HG02798 (cell line): ENCODE measurements at regions not wholly inside any gene's neighbourhood (a gene's known extent, or its start where the extent isn't known, plus 50 kb on each side); places are given as distances from the start of the nearest gene placed in this dataset.

Experiments used
- ATAC-seq: cut with Tn5 transposase; IDR thresholded peaks from one replicate; pipeline ENCODE4 v1.9.1; 2021; ENCODE audit warnings: mild to moderate bottlenecking; ENCODE audit not compliant: unreplicated experiment, poor library complexity

DNA sequence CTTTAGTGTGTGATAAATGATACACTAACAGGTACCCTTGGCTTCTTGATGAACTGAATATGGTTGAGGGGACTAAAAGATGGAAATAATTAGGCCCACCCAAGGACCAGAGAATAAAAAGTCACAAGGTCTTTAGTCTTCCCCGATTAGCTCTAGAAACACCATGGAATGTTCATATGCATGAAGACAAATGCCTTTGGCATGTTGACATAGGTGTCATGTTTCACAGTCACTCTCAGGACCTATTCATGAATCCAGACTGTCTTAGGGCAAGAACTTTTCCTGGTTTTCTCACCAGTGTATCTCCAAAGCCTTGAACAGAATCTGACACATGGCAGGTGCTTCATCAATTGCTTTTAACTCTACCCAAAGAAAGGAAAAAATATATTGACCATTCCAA, 412.8 kb downstream of the AJAP1 start:
- no peak for ATAC-seq

DNA sequence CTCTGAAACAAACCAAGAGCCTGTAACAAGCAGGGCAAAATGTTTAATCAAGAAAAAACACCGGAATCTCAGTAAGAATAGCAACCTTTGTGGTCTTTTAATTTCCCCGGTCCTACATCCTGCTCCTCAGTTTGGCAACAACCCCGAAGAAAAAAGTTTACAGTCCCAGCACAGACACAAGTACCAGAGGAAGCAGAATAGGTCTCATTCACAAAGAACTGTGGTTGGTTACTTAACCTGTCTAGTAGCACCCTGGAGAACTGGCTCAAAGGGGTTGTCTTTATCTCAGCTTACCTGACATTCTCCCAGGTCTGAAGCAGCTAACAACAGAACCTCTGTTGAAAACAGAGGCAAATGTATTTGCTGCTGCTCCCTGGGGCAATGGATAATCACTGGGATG, 399.3 kb downstream of the AJAP1 start:
- ATAC-seq = no peak

DNA sequence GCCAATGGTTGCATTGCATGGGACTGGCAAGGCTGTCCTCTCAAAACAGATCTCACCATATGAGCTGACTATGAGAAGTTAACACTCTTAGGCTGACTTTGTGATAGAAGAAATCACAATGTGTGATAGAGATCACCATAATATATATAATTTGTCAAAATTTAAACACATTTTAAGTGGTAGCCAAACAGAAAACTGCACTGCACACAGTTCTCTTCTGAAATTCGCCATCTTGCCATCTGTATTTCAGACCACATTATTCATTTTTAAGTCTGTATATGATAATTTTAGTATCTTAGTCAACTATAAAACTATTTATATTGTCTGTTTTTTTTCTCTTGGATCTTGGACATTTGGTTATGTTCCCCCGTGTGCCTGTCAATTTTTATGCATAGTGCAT, 374.7 kb downstream of the AJAP1 start:
- no peak for ATAC-seq

DNA sequence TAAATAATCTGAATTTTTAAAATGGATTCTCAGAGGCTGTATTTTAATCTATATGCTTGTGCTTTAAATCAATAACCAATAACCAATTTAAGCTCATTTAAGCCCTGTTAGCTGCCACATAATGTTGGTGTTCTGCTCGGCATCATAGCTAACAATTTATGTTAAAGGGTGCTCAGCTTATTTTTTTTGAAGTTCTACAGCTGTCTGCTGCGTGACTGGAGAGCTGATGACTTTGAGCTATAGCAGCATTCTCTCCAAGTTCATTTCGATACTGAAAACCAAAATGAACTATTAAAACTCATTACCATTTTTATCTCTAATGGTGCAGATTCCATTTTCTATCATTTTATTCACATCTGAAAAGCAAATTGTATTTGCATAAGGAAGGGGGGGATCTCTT, 357.8 kb downstream of the AJAP1 start:
- no peak for ATAC-seq

DNA sequence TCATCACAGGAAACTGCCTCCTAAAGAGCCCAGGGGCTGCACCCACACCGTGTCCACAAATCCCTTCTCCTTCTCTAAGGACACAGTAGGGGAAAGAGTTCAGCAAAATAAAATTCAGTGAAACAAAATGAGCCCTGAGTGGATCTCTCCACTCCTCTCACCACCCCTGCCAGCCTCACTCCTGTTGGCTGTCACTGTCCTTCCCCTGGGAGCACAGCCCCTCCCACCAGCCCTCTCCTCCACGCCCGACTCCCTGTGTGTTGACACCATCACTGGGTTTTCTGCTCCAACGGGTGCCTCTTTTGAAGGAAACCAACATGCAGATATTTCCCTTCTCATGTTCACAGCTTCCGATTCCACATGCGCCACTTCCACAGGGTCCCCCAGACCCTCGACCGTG, 356.2 kb downstream of the AJAP1 start:
- ATAC-seq = no peak

DNA sequence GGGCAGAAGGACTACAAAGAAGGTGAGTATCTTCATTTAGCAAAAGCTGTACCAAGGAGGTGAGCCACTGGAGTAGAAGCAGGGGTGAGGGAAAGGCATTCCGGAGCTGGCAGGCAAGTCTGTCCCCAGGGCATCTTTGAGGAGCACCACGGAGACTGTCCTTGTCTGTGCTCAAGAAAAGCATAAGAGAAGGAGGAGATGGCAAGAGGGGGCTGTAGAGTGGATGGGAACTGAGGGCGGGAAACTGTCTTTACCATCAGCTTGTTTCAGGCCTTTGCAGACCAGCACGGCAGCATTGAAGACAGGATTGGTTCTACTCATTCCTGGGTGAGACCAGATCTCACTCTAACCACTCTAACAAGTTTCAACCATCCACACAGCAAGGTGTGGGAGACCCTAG, 355.8 kb downstream of the AJAP1 start:
- ATAC-seq = no peak

DNA sequence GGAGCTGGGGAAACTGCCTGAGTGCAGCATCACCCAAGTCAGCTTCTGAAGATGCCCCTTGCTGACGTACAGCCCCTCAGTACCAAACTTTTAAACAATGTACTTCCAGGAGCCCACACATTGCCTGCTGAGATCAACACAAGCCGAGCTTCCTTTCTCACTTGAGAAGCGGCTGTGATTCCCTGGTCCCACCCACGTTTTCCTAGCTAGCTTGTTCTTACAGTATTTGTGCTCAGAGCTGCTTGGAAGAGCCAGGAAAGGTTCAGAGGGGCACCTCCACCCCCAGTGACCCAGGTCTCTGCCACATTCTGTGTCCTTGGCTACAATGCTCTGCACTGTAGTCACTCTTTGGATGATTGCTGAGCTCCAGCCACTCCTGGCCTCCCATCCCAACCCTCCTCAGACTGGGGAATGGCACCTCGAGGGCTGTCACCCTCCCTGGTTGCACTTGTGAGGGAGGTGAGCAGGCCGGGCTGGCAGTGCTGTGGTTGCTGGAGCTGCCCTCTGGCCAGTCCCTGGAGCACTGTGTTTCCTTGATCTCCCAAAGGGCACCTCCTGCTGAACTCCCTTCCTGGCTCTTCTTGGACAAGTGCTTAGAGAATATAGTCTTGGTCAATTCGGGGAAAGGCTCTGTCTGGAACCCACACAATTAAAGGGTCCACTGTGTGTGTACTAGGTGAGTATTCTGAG, 355.1 kb downstream of the AJAP1 start:
- no peak for ATAC-seq

DNA sequence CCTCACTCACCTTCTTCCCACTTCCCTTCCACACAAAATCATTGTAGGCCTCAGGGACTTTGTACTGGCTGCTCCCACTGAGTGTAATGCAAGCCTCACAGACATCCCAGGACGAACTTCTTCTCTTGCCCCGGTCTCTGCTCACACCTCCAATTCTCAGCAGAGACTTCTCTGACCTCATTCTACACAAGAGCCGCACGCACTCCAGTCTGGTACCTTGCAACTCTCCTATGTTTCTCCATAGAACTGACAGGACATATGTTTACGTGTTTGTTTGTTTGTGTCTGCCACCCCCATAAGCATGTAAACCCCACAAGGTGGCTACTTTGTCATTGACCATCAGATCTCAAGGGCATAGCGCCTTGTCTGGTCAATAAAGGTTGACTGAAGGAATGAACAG, 350.8 kb downstream of the AJAP1 start:
- no peak for ATAC-seq

DNA sequence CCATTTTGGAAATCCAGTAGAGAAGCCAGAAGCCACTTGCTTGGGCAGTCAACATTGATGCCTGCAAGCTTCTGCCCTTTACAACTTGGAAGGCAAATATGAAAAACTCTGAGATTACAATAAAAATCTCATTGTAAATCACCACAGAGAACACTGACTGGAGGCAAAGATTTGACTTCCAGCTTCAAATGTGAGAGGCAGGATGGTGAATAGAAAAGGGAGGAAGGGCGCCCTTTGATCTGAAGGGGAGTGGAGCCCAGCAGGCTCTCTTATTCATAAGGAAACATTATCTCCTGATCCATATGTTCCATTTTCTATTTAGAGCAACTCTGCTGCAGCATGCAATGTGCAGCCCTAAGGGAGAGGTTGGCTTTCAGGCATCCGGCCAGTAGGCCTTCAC, 348.3 kb downstream of the AJAP1 start:
- no peak for ATAC-seq

DNA sequence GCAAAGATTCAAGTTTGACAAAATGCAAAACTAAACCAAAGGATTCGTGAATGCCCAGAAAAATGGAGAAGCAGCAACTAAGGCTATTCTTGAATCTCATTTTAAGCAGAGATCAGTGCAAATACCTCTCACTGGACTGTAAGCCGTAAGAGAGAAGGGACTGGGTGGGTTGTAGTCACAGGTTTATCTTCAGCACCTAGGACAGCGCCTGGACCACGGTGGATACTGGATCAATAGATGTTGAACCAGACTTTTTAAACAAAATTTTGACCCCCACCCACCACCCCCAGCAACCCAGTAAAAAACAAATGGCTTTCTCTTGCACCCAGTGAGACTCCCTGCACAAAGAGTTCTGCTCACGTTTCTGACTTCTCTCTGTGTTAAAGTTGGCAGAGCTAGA, 347.1 kb downstream of the AJAP1 start:
- ATAC-seq = no peak

DNA sequence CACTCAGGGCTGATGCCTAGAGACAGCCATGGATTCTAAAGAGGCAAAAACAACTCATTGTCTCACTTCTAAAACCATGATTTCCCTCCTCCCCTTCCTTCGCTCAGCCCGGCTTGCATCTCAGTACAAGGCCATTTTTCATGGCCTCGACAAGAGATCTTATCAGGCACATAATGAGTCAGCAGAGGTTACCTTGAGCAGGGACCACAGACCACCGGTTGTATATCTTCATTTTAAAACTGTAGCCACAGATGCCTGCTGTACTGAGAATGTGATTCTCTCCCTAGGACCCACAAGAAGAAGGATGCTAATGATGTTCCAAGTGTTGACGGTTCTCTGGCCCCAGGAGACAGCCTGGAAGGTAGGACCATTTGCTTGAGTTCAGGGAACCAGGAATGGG, 331.9 kb downstream of the AJAP1 start:
- ATAC-seq = no peak

DNA sequence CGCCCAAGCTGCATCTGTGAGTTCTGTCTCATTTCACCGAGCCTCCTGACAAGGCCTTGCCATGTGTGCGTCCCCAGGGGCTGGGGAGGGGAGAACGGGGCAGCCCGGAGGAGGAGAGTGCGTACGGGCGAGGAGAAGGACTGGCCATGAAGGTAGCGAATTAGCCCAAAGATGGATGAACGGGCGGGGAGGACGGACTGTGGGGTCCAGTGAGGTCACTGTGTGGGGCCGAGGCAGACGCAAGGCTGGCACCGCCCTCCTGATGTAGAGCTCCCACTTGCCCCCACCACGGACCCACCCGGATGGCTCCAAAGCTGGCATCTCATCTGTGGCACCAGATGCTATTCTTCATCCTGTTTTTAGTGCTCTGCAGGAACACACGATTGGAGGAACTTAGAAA, 330.4 kb downstream of the AJAP1 start:
- ATAC-seq = no peak

DNA sequence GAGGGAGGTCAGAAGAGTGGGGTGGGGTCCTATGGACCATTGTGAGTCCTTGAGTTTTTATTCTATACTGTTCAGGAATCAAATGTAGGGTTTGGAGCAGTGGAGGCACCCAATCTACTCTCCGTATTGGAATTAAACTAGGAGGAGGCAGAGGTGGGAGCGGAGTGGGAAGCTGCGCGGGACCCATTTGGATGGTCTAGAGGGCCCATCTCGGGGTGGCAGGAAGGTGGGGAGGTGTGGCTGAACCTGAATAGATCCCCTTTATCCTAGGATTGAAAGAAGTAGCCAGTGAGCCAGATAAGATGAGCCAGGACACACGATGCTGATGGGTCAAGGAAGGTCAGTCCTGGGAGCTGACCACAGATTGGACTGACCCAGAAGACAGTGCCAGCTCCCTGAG, 325.8 kb downstream of the AJAP1 start:
- ATAC-seq = no peak

DNA sequence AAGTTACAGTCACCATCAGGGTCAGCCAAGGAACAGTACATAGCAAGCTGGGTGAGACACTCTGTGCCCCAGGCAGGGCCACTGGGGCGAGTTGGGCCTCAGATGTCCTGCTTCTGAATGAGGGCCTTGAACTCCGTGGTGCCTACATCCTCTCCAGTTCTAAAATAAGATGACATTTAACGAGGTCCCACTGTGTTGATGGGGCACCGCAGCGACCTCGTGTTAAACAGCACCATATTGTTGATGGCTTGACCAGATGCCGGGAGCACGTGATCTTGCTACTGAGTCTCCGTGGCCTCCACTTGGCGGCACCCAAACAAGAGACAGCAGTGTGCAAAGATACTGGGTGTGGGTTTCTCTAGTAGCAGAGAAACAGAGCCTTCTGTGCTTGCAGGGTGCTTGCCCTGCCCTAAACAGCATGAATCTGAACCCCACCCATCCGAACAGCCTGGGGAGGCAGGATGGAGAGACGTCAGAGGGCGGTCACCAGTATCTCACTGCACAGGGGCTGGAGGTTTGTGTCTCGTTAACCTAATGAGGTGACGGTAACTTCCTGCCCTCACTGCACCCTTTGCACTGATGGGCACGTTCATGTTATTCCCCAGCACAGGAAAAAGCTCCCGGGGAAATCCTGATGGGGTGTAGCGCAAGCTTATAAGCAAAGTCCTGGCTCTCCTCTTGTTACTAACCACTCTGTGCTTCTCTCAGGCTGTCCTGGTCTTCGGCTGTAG, 324.4 kb downstream of the AJAP1 start:
- no peak for ATAC-seq

DNA sequence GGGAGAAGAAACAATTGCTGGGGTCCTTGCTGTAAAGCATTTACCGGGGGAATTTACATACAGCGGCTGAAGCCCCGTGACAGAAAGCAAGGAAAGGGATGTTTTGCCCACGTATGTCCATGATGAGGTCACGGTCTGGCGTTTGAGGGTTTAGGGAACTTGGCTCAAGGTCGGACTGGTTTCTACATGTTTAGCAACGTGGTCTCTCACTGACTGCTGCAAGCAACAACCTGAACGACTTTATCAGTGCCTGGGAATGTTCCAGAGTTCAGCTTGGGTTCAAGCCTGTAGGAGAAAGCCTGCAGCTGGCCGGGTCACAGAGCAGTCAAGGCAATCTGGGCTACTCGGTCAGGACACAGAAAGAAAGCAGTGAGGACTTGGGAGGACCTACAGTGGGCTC, 323.3 kb downstream of the AJAP1 start:
- no peak for ATAC-seq

DNA sequence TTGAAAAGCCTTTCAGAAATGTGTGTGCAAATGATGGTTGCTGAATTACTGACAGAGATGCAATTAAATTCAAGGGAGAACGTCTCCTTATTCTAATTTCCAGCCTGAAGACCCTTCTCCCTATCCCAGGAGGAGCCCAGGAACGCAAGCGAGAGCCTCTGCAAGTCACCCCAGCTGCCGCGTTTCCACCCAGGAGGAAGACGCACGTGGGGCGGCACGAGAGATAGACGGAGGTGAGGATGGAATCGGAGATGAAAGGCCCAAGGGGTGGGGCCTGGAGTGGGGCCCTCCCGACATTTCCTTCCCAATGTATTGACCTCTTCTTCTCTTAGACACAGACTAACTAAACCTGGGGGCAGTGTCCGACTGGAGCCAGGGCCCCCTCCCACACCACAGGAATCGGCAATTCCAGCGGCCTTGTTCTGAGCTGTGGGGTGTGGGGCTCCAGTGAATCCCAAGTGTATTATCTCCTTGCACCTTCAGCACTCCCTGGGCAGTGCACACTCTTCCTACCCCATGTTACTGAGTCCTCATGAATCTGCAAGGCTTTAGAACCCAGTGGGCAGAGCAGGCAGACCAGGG, 322.5 kb downstream of the AJAP1 start:
- ATAC-seq = no peak

DNA sequence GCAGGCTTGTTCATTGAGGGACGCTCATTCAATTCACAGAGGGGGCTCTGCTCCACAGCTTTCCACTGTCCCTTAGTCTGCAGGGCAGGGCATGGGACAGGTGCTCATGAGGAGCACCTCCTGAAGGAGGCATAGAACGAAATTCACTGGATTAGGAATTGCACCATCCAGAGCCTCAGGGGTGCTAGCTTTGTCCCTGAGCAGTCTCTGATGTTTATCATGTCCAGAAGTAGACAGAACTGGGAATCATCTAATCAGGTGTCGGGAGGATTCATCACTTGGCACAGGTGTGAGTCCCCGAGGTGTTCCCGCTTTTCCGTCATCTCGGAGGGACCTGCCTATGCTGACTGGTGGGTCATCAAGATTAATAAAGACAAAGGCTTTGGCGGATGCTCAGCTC, 321.4 kb downstream of the AJAP1 start:
- ATAC-seq = no peak

DNA sequence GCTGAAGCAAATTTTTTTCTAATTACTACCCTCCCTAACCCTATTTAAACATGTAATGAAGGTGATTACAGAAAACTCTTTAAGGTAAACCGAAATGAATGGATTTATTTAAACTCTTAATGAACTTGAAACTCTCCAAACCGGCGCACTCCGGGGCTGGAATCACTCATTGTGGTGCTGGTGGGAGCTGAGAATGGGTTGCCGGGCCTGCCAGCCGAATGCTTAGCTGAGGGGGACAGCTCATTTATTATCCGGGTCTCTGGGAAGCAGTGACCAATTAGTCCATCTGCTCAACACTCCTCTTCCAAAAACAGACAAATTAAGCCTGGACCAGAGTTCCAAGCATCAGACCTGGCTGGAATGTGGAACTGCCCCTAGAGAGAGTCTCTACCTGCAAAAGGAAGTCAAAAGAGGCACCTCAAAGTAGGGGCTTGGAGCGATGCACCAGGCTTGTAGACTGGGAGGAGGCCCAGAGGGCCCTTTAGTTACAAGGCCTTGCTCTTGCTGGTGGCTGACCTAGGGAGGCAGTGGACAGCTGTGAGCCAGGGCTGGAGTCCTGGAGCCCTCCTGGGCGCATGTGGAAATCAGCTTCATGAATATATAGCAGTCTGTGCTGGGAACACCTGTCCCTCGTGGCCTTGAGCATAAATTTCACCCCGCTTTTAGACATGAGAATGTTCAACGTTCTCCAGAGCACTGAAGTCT, 320.7 kb downstream of the AJAP1 start:
- no peak for ATAC-seq

DNA sequence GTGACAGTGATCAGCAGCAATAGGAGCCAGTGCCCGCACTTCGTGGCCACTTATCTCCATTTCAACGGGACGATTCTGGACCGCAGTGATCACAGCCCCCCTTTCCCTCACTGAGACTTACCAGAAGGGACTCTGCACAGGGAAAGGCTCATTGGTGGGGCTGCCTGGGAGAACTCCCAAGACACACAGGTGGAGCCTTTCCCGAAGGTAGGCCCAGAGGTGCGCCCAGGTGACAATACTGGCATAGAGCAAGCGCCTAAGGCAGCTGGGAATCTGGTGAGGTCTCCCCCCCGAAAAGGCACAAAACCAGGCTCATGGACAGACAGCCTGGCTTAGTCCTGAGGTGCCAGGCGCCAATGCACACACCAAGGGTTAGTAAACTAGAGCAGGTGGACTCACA, 318.9 kb downstream of the AJAP1 start:
- no peak for ATAC-seq

DNA sequence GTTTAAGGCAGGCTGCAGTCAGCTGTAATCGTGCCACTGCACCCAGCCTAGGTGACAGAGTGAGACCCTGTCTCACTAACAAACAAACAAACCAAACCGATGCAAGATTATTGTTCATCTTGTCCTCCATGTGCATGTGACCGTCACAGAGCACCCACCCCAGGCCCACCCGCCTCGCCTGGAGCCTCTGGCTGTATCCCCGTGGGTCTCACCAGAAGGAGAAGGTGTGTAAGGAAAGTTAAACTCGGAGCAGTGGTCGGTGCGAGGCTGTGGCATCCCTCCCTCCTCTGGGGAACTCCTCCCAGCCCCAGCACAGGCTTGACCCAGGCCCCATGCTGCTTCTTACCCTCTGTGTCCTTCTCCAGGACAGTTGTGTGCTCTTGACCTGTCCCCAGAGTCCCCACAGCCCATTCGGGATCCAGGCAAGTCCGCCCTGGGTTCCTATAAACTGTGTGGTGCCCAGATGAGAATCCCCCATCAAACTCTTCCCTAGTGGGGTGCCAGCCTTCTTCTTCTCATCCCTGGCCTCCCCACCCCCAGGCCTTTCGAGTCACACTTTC, 318.4 kb downstream of the AJAP1 start:
- no peak for ATAC-seq

DNA sequence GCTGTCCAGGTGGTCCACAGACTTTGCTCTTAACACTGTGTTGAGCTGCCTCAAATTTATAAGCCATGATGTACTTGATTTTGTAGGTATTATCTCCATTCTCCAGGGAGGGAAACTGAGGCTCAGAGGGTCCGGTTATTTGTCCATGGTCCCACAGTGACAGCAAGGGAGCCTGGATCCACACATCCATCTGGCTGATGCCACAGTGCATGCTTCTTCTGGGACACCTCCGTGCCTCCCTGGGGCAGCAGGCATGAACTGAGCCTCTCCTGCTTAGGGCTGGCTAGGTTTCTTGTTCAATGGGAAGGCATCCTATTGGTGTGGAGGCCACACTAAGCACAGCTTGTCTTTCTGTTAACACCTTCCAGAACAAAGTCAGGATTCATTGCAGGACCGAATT, 317.3 kb downstream of the AJAP1 start:
- ATAC-seq = no peak
